Caki2 (cell line): ENCODE measurements at regions not wholly inside any gene's neighbourhood (a gene's known extent, or its start where the extent isn't known, plus 50 kb on each side); places are given as distances from the start of the nearest gene placed in this dataset.

Experiments
- DNase-seq: peaks from one replicate; pipeline ENCODE4 v3.0.0-alpha.2; 2015; ENCODE audit warnings: low read depth
- in situ Hi-C: cut with HindIII; loops from 2 replicates; pipeline ENCODE4 v1.10.0; 2016; ENCODE audit warnings: low sequenced_read_pairs, low pct_unique_long_range_greater_than_20kb, mixed read lengths

DNA sequence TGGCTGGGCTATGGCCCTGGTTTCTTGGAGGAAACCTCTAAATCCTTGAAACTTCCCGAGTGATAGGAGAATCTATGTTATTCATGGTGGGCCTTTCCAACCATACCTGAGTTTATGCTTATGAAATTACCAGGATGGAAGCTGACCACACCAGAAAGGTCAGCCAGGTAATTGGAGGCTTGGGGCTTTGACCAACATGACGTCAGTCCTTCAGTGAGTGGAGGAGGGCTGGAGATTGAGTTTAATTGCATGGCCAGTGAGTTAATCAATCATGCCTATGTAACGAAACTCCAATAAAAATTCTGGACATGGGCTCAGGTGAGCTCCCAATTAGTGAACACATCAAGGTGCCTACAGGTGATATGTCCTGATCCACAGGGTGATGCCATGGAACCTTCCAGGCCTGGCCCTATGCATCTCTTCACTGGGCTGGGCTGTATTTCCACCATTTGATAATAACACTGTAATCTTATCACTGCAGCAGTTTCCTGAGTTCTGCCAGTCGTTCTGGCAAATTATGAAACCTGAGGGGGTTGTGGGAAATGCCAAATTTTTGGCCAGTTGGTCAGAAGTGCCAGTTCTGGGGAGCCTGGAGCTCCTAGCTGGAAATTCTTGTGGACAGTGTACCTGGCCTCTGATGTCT, 106.5 kb downstream of the CDH26 start:
- in situ Hi-C loops, result no loop called here
- no peak for DNase-seq

GRCh38 chr20:60065741-60066437, 107.7 kb downstream of the CDH26 start:
- no peak for DNase-seq
- in situ Hi-C loops, result no loop called here

DNA sequence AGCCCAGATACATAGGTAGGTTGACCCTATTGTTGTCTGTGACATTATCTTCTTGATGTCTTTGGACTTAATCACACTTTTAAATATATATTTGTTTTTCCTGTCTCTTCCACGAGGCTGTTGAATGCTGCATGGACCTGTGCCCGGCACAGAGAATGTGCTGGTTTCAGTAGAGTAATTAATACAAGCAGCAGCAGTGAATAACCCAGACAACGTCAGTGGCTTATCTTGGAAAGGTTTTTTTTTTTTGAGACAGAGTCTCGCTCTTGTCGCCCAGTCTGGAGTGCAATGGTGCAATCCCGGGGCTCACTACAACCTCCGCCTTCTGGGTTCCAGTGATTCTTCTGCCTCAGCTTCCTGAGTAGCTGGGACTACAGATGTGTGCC, 108.2 kb downstream of the CDH26 start:
- in situ Hi-C loops, result no loop called here
- DNase-seq, result no peak

DNA sequence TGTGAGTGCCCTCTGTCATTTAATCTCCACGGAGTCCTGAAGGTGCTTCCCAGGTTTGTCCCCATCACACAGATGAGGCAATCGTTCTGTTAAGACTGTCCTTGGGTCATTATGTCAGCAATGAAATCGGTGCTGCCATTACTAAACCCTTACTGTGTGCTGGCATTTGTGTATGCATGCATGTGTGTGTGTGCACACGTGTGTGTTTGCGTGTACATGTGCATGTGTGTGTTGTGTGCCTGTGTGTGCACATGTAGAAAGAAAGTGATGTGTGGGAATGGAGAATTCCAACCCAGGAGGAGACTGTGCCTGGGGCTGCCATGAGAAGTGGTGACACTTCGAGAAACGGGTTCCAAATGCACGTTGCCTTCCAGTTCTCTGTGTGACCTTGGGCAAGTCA, 110.3 kb downstream of the CDH26 start:
- DNase-seq, result no peak
- in situ Hi-C loops, result no loop called here

DNA sequence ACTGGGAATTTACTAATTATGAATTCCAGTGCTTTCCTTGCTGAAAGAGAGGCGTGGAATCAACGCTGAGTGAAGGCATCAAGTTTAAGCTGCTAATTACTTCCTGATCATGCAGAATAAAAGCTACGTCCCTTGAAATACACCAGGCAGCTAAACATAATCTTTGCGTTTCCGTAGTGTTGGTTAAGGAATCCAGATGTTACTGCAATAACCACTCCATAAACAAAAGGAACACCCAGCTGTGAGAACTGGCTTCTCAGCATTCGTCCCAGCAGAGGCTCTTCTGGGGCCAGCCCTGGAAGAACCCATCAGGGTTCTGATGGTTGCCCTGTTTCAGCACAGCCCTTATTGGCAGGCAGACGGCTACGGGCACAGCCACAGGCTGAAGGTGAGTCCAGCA, 111.4 kb downstream of the CDH26 start:
- DNase-seq, result no peak
- in situ Hi-C loops, result no loop called here

- in situ Hi-C loops, result no loop called here
- no peak for DNase-seq
Observed at GRCh38 chr20:60070791-60071190, 112.6 kb downstream of the CDH26 start.

GRCh38 chr20:60071965-60072364, 113.7 kb downstream of the CDH26 start:
- in situ Hi-C loops, result no loop called here
- no peak for DNase-seq

DNA sequence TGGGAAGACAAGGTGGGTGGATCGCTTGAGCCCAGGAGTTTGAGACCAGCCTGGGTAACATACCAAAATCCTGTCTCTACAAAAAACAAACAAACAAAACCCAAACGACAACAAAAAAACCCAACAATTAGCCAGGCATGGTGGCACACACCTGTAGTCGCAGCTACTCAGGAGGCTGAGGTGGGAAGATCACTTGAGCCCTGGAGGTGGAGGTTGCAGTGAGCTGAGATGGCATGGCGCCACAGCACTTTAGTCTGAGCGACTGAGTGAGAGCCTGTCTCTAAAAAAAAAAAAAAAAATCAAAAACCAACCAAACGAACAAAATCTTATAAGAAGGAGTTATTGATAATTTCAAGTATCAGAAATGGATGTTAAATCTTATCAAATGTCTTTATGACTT, 114.9 kb downstream of the CDH26 start:
- in situ Hi-C loops, result no loop called here
- no peak for DNase-seq

DNA sequence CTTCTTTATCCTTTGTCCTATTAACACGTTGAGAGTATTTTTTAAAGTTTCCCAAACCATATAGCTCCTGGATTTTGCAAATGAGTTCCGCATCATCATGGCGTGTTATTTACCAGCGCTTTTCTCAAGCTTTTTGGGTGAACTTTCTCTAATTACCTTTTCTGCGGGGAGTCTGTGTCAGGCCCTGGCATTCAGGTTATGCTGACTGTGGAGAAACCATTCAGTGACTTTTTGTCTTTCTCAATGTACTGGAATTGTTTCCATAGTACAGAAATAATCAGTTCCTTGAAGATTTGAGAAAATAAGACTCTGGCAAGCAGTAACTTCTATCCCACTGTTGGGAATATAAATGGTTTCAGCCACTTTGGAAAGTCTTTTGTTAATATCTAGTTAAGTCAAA, 115.3 kb downstream of the CDH26 start:
- no peak for DNase-seq
- in situ Hi-C loops, result no loop called here

DNA sequence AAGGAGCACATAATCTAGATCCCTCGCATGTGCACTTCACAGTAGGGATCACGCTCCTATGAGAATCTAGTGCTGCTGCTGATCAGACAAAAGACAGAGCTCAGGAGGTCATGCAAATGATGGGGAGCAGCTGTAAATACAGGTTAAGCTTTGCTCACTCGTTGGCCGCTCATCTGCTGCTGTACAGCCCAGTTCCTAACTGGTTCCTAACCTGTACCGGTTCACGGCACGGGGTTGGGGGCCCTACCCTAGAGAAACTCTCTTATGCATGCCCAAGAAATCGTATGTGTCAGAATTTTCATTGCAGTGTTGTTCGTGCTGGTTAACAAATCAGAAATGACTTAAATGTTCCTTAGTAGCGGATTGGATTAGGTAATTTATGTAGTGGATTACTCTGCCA, 116.1 kb downstream of the CDH26 start:
- no peak for DNase-seq
- in situ Hi-C loops, result no loop called here

- in situ Hi-C loops, result no loop called here
- no peak for DNase-seq
Observed at GRCh38 chr20:60078351-60079250, 120.4 kb downstream of the CDH26 start.

DNA sequence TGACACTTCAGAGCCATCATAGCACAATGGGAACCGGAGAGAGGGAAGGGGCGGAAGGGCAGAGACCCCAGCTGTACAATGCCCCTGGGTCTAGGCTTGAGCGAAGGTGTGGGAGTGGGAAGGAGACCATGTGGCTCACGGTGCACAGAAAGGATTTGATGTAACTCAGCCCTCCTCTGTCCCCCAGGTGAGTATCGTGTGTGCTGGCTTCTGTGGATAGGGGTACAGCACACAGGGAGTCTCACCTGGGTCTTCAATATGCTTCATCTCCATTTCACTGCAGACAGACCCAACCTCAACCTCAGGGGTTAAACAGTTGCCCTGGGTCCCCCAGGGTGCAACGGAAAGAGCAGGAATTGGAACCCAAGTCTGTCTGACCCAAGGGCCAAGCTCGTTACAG, 122.2 kb downstream of the CDH26 start:
- in situ Hi-C loops, result no loop called here
- no peak for DNase-seq

DNA sequence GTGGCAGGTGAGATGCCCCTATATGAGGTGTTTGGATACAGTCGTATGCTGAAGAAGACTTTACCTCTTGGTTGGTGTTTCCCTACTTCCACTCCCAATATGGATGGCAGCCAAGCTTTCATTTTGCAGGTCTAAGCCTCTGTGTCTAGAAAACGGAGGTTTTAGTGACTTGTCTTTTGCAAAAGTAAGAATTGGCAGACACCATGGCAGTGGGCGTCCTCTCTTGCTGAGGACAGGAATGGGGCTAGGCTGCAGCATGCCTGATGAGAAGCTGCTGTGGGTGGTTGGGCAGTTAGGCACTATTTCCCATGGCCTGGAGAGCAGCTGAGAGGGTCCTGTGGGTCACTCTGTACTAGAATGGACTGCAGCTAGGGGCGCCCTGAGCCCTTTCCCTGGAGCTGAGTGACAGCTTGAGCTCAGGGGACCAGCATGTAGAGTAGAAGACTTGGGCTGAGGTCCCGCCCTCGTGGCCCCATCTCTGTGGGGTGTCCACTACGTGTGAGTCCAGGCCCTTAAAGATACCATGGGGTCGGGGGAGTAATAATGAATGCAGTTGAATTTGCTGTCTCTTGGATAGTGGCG, 127.4 kb downstream of the CDH26 start:
- in situ Hi-C loops, result no loop called here

GRCh38 chr20:60086821-60087562, 128.8 kb downstream of the CDH26 start:
- in situ Hi-C loops, result no loop called here
- DNase-seq, result no peak

More for the DNA sequence above, 127.4 kb downstream of the CDH26 start:
- no peak for DNase-seq

DNA sequence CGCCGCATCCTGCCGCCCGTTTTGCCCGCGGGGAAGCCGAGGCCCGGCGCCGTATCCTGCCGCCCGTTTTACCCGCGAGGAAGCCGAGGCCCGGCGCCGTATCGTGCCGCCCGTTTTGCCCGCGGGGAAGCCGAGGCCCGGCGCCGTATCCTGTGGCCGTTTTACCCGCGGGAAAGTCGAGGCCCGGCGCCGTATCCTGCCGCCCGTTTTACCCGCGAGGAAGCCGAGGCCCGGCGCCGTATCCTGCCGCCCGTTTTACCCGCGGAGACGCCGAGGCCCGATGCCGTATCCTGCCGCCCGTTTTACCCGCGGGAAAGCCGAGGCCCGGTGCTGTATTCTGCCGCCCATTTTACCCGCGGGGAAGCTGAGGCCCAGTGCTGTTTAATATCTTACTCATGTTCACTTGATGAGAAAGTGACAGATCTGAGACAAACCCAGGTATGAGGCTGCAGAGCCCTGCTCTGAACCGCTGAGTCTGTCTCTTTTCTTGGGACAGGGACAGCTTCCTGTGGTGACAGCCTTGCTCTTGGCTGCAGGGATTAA, 129.4 kb downstream of the CDH26 start:
- DNase-seq, result no peak
- in situ Hi-C loops, result no loop called here

GRCh38 chr20:60088236-60088635, 130.0 kb downstream of the CDH26 start:
- no peak for DNase-seq
- in situ Hi-C loops, result no loop called here

- DNase-seq, result no peak
- in situ Hi-C loops, result no loop called here
Observed at GRCh38 chr20:60090631-60091030, 132.4 kb downstream of the CDH26 start.

GRCh38 chr20:60091305-60091704, 133.1 kb downstream of the CDH26 start:
- no peak for DNase-seq

More at GRCh38 chr20:60091305-60091704, 133.1 kb downstream of the CDH26 start:
- in situ Hi-C loops, result no loop called here
